OCI-LY3 (cell line): ENCODE measurements at regions not wholly inside any gene's neighbourhood (a gene's known extent, or its start where the extent isn't known, plus 50 kb on each side); places are given as distances from the start of the nearest gene placed in this dataset.

ENCODE experiments used
- EZH2phosphoT487 ChIP-seq: fragments of 200-600 bp; shearing (Covaris generic); IDR thresholded peaks from 2 replicates; pipeline ENCODE4 v1.6.1; 2018; ENCODE audit warnings: antibody characterized with exemption, mixed run types, low read depth
- TF ChIP-seq, protein P1 (sequence below): fragments of 200-600, 300-600 bp; sonication (generic); IDR thresholded peaks from 2 replicates; pipeline ENCODE4 v1.5.1; 2014; ENCODE audit warnings: antibody characterized with exemption, low read length, low read depth

DNA sequence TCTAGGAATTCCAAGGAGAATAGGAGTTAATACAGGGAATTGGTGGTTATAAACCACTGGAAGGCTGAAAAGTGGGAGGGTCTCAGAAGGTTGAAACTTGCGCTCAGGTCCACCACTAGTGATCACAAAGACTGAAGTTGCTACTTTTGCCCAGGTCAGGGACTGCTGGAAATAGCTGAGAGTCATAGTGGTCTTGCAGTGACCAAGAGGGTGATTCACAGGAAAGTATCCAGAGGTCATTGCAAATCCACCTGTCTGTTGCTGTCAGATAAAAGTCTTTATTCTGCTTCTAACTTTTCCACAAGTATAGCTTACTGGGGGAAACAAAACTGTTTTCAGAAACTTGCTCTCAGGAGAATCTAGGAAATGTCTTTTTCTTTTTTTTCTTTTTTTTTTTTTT is 211.5 kb upstream of the PRSS1 start:
- TF ChIP-seq, protein P1, sequence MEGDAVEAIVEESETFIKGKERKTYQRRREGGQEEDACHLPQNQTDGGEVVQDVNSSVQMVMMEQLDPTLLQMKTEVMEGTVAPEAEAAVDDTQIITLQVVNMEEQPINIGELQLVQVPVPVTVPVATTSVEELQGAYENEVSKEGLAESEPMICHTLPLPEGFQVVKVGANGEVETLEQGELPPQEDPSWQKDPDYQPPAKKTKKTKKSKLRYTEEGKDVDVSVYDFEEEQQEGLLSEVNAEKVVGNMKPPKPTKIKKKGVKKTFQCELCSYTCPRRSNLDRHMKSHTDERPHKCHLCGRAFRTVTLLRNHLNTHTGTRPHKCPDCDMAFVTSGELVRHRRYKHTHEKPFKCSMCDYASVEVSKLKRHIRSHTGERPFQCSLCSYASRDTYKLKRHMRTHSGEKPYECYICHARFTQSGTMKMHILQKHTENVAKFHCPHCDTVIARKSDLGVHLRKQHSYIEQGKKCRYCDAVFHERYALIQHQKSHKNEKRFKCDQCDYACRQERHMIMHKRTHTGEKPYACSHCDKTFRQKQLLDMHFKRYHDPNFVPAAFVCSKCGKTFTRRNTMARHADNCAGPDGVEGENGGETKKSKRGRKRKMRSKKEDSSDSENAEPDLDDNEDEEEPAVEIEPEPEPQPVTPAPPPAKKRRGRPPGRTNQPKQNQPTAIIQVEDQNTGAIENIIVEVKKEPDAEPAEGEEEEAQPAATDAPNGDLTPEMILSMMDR, result no peak
- no peak for TF ChIP-seq EZH2phosphoT487
